ENCODE measurements at regions not wholly inside any gene's neighbourhood (a gene's known extent, or its start where the extent isn't known, plus 50 kb on each side); places are given as distances from the start of the nearest gene placed in this dataset.
"Not testable (repeated sequence)": the region's sequence is repeated elsewhere in the genome, so short reads cannot be mapped to it uniquely, and the experiment has no call there.

DNA sequence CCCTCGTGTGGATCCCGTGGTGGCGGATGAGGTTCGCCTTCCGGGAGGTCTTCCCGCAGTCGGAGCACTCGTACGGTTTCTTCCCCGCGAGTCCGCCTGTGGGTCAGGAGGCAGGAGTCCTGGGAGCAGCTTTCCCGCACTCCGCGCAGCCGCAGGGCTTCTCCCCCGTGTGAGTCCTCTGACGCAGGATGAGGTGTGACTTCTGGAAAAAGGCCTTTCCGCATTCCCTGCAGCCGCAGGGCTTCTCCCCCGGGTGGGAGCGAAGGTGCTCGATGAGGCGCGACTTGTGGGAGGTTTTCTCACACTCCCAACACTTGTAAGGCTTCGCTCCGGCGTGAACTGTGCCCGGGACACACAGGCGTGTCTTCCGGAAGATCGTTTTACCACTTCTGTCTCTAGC is 68.8 kb upstream of the WIPI2 start:
- H3K27me3 ChIP-seq; H3K4me1 ChIP-seq; H3K9me3 ChIP-seq; DNase-seq (ENCODE audit: low spot score); H3K27ac ChIP-seq; H3K4me3 ChIP-seq; H3K36me3 ChIP-seq: not testable (repeated sequence)

- not testable (repeated sequence) for DNase-seq (ENCODE audit: low spot score); H3K4me1 ChIP-seq; H3K36me3 ChIP-seq; H3K4me3 ChIP-seq; H3K9me3 ChIP-seq; H3K27ac ChIP-seq; H3K27me3 ChIP-seq
Observed at GRCh38 chr7:5131238-5131637, 58.8 kb upstream of the WIPI2 start.

DNA sequence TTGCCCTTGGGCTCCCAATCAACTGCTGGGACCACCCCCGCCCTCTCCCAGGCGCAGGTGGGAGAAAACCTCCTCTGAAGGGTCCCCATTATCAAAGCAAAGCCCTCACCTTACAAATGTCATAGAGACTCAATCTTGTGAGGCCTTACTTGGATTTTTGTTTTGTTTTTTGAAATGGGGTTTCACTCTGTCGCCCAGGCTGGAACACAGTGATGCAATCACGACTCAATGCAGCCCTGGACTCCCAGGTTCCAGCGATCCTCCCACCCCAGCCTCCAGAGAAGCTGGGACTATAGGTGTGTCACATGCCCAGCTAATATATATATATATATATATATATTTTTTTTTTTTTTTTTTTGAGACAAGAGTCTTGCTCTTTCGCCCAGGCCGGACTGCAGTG is 57.5 kb upstream of the WIPI2 start:
- Histone ChIP-seq H3K27ac (no peak overlapping the region), H3K27me3 (no peaks in the 10 kb centered on the region), H3K4me3 (no peak overlapping the region), H3K4me1 (no peaks in the 10 kb centered on the region), H3K9me3 (no peaks in the 10 kb centered on the region), H3K36me3 (no peaks in the 10 kb centered on the region)
- TF ChIP-seq CTCF (IDR thresholded peaks at IDR 0.05): no peak
- no peak for DNase-seq (ENCODE audit: low spot score)

DNA sequence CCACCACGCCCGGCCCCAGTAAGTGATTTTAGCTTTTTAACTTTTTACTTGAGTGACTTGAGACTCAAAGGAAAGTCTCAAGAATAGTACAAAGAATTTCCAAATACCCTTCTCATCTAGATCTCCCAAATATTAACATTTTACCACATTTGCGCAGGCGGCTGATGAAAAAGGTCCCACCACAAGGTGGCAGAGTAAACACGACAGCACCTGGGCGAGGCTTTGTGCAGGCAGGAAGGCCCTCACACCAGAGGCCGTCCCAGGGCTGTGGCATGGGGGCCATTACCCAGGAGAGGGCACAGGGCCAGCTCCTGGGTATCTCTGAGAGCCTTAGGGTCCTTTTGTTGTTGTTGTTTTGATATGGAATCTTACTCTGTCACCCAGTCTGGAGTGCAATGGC is 50.0 kb upstream of the WIPI2 start:
- H3K27ac ChIP-seq: no peak overlapping the region
- no peak overlapping the region for H3K4me3 ChIP-seq
- peak in 1 of 2 donors; percentile 58 for TF ChIP-seq CTCF (IDR thresholded peaks at IDR 0.05)
- no peaks in the 10 kb centered on the region for H3K27me3 ChIP-seq
- H3K9me3 ChIP-seq: no peaks in the 10 kb centered on the region
- no peaks in the 10 kb centered on the region for H3K4me1 ChIP-seq
- H3K36me3 ChIP-seq: no peaks in the 10 kb centered on the region
- no peak for DNase-seq (ENCODE audit: low spot score)

Data from right atrium auricular region (tissue), 2 donors.